CD14-positive monocyte (primary cell): ENCODE measurements at regions not wholly inside any gene's neighbourhood (a gene's known extent, or its start where the extent isn't known, plus 50 kb on each side); places are given as distances from the start of the nearest gene placed in this dataset.

Experiments used
- DNase-seq, 3 donors: peaks; one replicate each; pipeline ENCODE4 v3.0.0-alpha.2; 2011 to 2022
- H2AFZ ChIP-seq: 2 replicates; pipeline ENCODE4 v1.6.0; 2012; ENCODE audit warnings: mild to moderate bottlenecking, low read depth, low read length, inconsistent platforms; ENCODE audit not compliant: insufficient read depth, poor library complexity, severe bottlenecking
- H3K27ac ChIP-seq, 2 donors: 1 replicate in 1 of 2; 2 replicates in 1 of 2; pipeline ENCODE4 v1.5.1; 2012 to 2013; ENCODE audit warnings: low read length in 2 of 2, control low read depth in 1 of 2, inconsistent platforms in 1 of 2, low read depth in 1 of 2, mild to moderate bottlenecking in 1 of 2
- H3K27me3 ChIP-seq, 2 donors: one replicate each; pipeline versions ENCODE4 v1.6.0 to v1.6.1; 2011 to 2013; ENCODE audit warnings: low read length in 2 of 2; ENCODE audit not compliant: control insufficient read depth in 2 of 2, insufficient read depth in 2 of 2
- H3K36me3 ChIP-seq, 2 donors: replicated peaks in 1 of 2; 1 replicate in 1 of 2; 2 replicates in 1 of 2; pipeline versions ENCODE4 v1.5.1 to v1.6.1; 2012 to 2013; ENCODE audit warnings: low read length in 2 of 2, control low read depth in 1 of 2, inconsistent platforms in 1 of 2, mild to moderate bottlenecking in 1 of 2; ENCODE audit not compliant: insufficient read depth in 2 of 2, control insufficient read depth in 1 of 2
- H3K4me1 ChIP-seq, 2 donors: 1 replicate in 1 of 2; 2 replicates in 1 of 2; pipeline versions ENCODE4 v1.5.1 to v1.6.1; 2012 to 2013; ENCODE audit warnings: low read length in 2 of 2, control low read depth in 1 of 2, inconsistent platforms in 1 of 2, mild to moderate bottlenecking in 1 of 2, moderate library complexity in 1 of 2; ENCODE audit not compliant: insufficient read depth in 2 of 2, control insufficient read depth in 1 of 2
- H3K4me2 ChIP-seq: replicated peaks from 2 replicates; pipeline ENCODE3; 2012; ENCODE audit warnings: low read length, moderate library complexity, mild to moderate bottlenecking; ENCODE audit not compliant: poor library complexity, severe bottlenecking; ENCODE audit errors: extremely low read depth
- H3K4me3 ChIP-seq, 3 experiments: fragments of 200-600 bp in 1 of 3; sonication (generic) in 1 of 3; replicated peaks in 1 of 3; 1 replicate in 2 of 3; 2 replicates in 1 of 3; pipeline ENCODE4 v1.5.1; 2011 to 2013; ENCODE audit warnings: low read length in 3 of 3, mild to moderate bottlenecking in 3 of 3, control low read depth in 2 of 3, low read depth in 2 of 3, inconsistent platforms in 1 of 3, moderate library complexity in 1 of 3
- H3K79me2 ChIP-seq: 2 replicates; pipeline ENCODE4 v1.6.0; 2012; ENCODE audit warnings: mild to moderate bottlenecking, control low read depth, inconsistent platforms, low read length, moderate library complexity; ENCODE audit not compliant: insufficient read depth
- H3K9ac ChIP-seq: 2 replicates; pipeline ENCODE4 v1.6.0; 2017; ENCODE audit warnings: low read length, mild to moderate bottlenecking; ENCODE audit not compliant: insufficient read depth, poor library complexity, severe bottlenecking
- H3K9me3 ChIP-seq, 2 donors: replicated peaks in 1 of 2; 1 replicate in 1 of 2; 2 replicates in 1 of 2; pipeline versions ENCODE4 v1.5.1 to v1.6.1; 2012 to 2013; ENCODE audit warnings: low read length in 2 of 2, control low read depth in 1 of 2; ENCODE audit not compliant: control insufficient read depth in 1 of 2, insufficient read depth in 1 of 2
- H4K20me1 ChIP-seq: 2 replicates; pipeline ENCODE4 v1.6.0; 2012; ENCODE audit warnings: mild to moderate bottlenecking, low read length, control low read depth, moderate library complexity; ENCODE audit not compliant: insufficient read depth
- H3K27ac Mint-ChIP-seq, 7 donors: one replicate each; pipeline ENCODE4 v1.8.0; 2020; ENCODE audit warnings: mild to moderate bottlenecking in 7 of 7, mixed read lengths in 7 of 7, moderate library complexity in 6 of 7, inconsistent platforms in 2 of 7
- H3K27me3 Mint-ChIP-seq, 3 donors: one replicate each; pipeline ENCODE4 v1.8.0; 2021 to 2022; ENCODE audit warnings: low read depth in 3 of 3, mild to moderate bottlenecking in 3 of 3, mixed read lengths in 3 of 3, moderate library complexity in 3 of 3, inconsistent platforms in 1 of 3
- H3K36me3 Mint-ChIP-seq, 2 donors: one replicate each; pipeline ENCODE4 v1.8.0; 2020; ENCODE audit warnings: mixed read lengths in 2 of 2, inconsistent platforms in 1 of 2, mild to moderate bottlenecking in 1 of 2
- H3K4me1 Mint-ChIP-seq: one replicate; pipeline ENCODE4 v1.8.0; 2020; ENCODE audit warnings: mild to moderate bottlenecking, mixed read lengths
- H3K4me3 Mint-ChIP-seq, 2 donors: one replicate each; pipeline ENCODE4 v1.8.0; 2020; ENCODE audit warnings: mild to moderate bottlenecking in 2 of 2, mixed read lengths in 2 of 2, moderate library complexity in 1 of 2
- H3K9me3 Mint-ChIP-seq, 7 donors: one replicate each; pipeline ENCODE4 v1.8.0; 2020 to 2022; ENCODE audit warnings: mixed read lengths in 7 of 7, mild to moderate bottlenecking in 6 of 7, moderate library complexity in 6 of 7, inconsistent platforms in 2 of 7
- CTCF ChIP-seq: fragments of 200-600 bp; IDR thresholded peaks from one replicate; pipeline ENCODE4 v1.8.0; 2022; ENCODE audit warnings: antibody characterized with exemption, mild to moderate bottlenecking
- WGBS: methylation state at CpG from one replicate; pipeline ENCODE4 v1.1.5; 2013; ENCODE audit warnings: missing lambda C conversion rate; ENCODE audit not compliant: insufficient coverage; 5-methylcytosine and 5-hydroxymethylcytosine counted together
- intact Hi-C, 2 donors: fragments of 100-400 bp; cut with micrococcal nuclease; formaldehyde crosslinking; loops; one replicate each; pipeline versions ENCODE4 v1.15.0 to v1.15.1; 2023

GRCh38 chr2:58512878-58513277 lies 271.8 kb upstream of the FANCL start:
- no peak overlapping the region for H2AFZ ChIP-seq
- Mint-ChIP-seq H3K4me1 (no peaks in the 10 kb centered on the region), H3K27me3 (no peaks in the 10 kb centered on the region), H3K4me3 (no peak overlapping the region), H3K36me3 (no peaks in the 10 kb centered on the region), H3K27ac (no peak overlapping the region), H3K9me3 (peaks cover 0 to 4% (median 0%) of the 10 kb centered on the region in 7 donors)
- H4K20me1 ChIP-seq = no peaks in the 10 kb centered on the region
- no peak overlapping the region for H3K27ac ChIP-seq
- no peak overlapping the region for H3K4me2 ChIP-seq
- no peaks in the 10 kb centered on the region for H3K27me3 ChIP-seq
- DNase-seq = no peak
- no peak for TF ChIP-seq CTCF
- no peak overlapping the region for H3K9ac ChIP-seq
- H3K4me3 ChIP-seq = no peak overlapping the region
- H3K9me3 ChIP-seq = peaks cover 0 to 2% of the 10 kb centered on the region in 2 donors
- intact Hi-C loops = no loop called here
- WGBS = no CpG with 5 or more reads among the region's 1 CpG
- no peaks in the 10 kb centered on the region for H3K36me3 ChIP-seq
- H3K4me1 ChIP-seq = no peaks in the 10 kb centered on the region
- H3K79me2 ChIP-seq = no peaks in the 10 kb centered on the region

- intact Hi-C loops = no loop called here
- no peaks in the 10 kb centered on the region for H3K4me1 ChIP-seq
- no peak overlapping the region for H3K27ac Mint-ChIP-seq
- no peak overlapping the region for H3K4me3 ChIP-seq
- H3K27me3 ChIP-seq = no peaks in the 10 kb centered on the region
- peaks cover 0 to 4% (median 0%) of the 10 kb centered on the region in 7 donors for H3K9me3 Mint-ChIP-seq
- H3K9me3 ChIP-seq = peaks cover 0 to 2% of the 10 kb centered on the region in 2 donors
- no peaks in the 10 kb centered on the region for H3K36me3 Mint-ChIP-seq
- peaks cover 0 to 3% (median 0%) of the 10 kb centered on the region in 3 donors for H3K27me3 Mint-ChIP-seq
- no peak overlapping the region for H3K4me3 Mint-ChIP-seq
- H3K27ac ChIP-seq = no peak overlapping the region
- H3K4me1 Mint-ChIP-seq = no peaks in the 10 kb centered on the region
- no peaks in the 10 kb centered on the region for H3K36me3 ChIP-seq
- no peak overlapping the region for H2AFZ ChIP-seq
- no peaks in the 10 kb centered on the region for H3K79me2 ChIP-seq
- H3K4me2 ChIP-seq = no peak overlapping the region
- no peak for TF ChIP-seq CTCF
- no peak overlapping the region for H3K9ac ChIP-seq
- DNase-seq = no peak
- no peaks in the 10 kb centered on the region for H4K20me1 ChIP-seq
- WGBS = no CpG with 5 or more reads among the region's 4 CpGs
These were observed 266.9 kb upstream of the FANCL start for GRCh38 chr2:58508006-58508405.
